Mesendoderm (in vitro differentiated cells): ENCODE measurements at regions not wholly inside any gene's neighbourhood (a gene's known extent, or its start where the extent isn't known, plus 50 kb on each side); places are given as distances from the start of the nearest gene placed in this dataset.

ENCODE experiments used
- DNase-seq: peaks from one replicate; pipeline ENCODE4 v3.0.0; 2013
- H2AK5ac ChIP-seq: 2 replicates; pipeline ENCODE4 v1.6.1; 2013; ENCODE audit warnings: low read length, inconsistent platforms
- H2BK120ac ChIP-seq: 2 replicates; pipeline ENCODE4 v1.6.1; 2013; ENCODE audit warnings: low read depth, mild to moderate bottlenecking, low read length, moderate library complexity, mixed read lengths
- H2BK15ac ChIP-seq: replicated peaks from 2 replicates; pipeline ENCODE4 v1.6.1; 2013; ENCODE audit warnings: low read depth, mild to moderate bottlenecking, moderate library complexity
- H2BK5ac ChIP-seq: 2 replicates; pipeline ENCODE4 v1.6.1; 2013; ENCODE audit warnings: low read length, inconsistent platforms
- H3K18ac ChIP-seq: 2 replicates; pipeline ENCODE4 v1.6.1; 2013; ENCODE audit warnings: mild to moderate bottlenecking, low read length, mixed read lengths
- H3K23ac ChIP-seq: one replicate; pipeline ENCODE4 v1.6.1; 2013; ENCODE audit warnings: low read length
- H3K27ac ChIP-seq: 2 replicates; pipeline ENCODE4 v1.5.1; 2013; ENCODE audit warnings: low read depth, mild to moderate bottlenecking, inconsistent platforms, low read length, moderate library complexity
- H3K27me3 ChIP-seq: 2 replicates; pipeline ENCODE4 v1.6.1; 2013; ENCODE audit warnings: low read length, control low read depth, mild to moderate bottlenecking, inconsistent platforms; ENCODE audit not compliant: insufficient read depth, poor library complexity
- H3K36me3 ChIP-seq: 2 replicates; pipeline ENCODE4 v1.6.1; 2013; ENCODE audit warnings: low read length, inconsistent platforms; ENCODE audit not compliant: control insufficient read depth, insufficient read depth
- H3K4ac ChIP-seq: one replicate; pipeline ENCODE4 v1.6.1; 2013; ENCODE audit warnings: low read depth, mild to moderate bottlenecking, low read length, moderate library complexity
- H3K4me1 ChIP-seq: 2 replicates; pipeline ENCODE4 v1.6.1; 2013; ENCODE audit warnings: low read depth, low read length, inconsistent platforms; ENCODE audit not compliant: control insufficient read depth
- H3K4me2 ChIP-seq: 2 replicates; pipeline ENCODE4 v1.6.1; 2013; ENCODE audit warnings: low read length
- H3K4me3 ChIP-seq: 2 replicates; pipeline ENCODE4 v1.5.1; 2013; ENCODE audit warnings: mild to moderate bottlenecking, low read length
- H3K56ac ChIP-seq: one replicate; pipeline ENCODE4 v1.6.1; 2013; ENCODE audit warnings: low read length
- H3K79me1 ChIP-seq: 2 replicates; pipeline ENCODE4 v1.6.1; 2013; ENCODE audit warnings: low read length, inconsistent platforms
- H3K79me2 ChIP-seq: 2 replicates; pipeline ENCODE4 v1.6.1; 2013; ENCODE audit warnings: mild to moderate bottlenecking, low read length; ENCODE audit not compliant: control insufficient read depth, insufficient read depth
- H3K9ac ChIP-seq: 2 replicates; pipeline ENCODE4 v1.6.1; 2013; ENCODE audit warnings: low read length, inconsistent platforms
- H4K5ac ChIP-seq: one replicate; pipeline ENCODE4 v1.6.1; 2013; ENCODE audit warnings: low read length
- H4K8ac ChIP-seq: one replicate; pipeline ENCODE4 v1.6.1; 2013; ENCODE audit warnings: low read depth, mild to moderate bottlenecking, control low read depth, low read length, moderate library complexity
- WGBS: extraction: QIAGEN DNeasy Blood & Tissue Kit; methylation state at CpG from one replicate; pipeline ENCODE4 v1.1.7; 2013; ENCODE audit warnings: low lambda C conversion rate, missing lambda C conversion rate; ENCODE audit not compliant: insufficient coverage; ENCODE audit errors: extremely low coverage; 5-methylcytosine and 5-hydroxymethylcytosine counted together

GRCh38 chr1:168887381-168887780 is 158.4 kb upstream of the DPT start:
- H3K27ac ChIP-seq: no peak overlapping the region
- H3K23ac ChIP-seq: no peak overlapping the region
- H3K36me3 ChIP-seq: no peaks in the 10 kb centered on the region
- H2BK5ac ChIP-seq: no peak overlapping the region
- H2BK120ac ChIP-seq: no peak overlapping the region
- H3K4ac ChIP-seq: no peak overlapping the region
- H3K4me3 ChIP-seq: no peak overlapping the region
- H4K5ac ChIP-seq: no peak overlapping the region
- H2BK15ac ChIP-seq: no peak overlapping the region
- no peak overlapping the region for H2AK5ac ChIP-seq
- H3K18ac ChIP-seq: no peak overlapping the region
- no peak overlapping the region for H3K4me2 ChIP-seq
- no peaks in the 10 kb centered on the region for H3K79me2 ChIP-seq
- H3K9ac ChIP-seq: no peak overlapping the region
- no peak overlapping the region for H3K56ac ChIP-seq
- no peaks in the 10 kb centered on the region for H3K27me3 ChIP-seq
- no peaks in the 10 kb centered on the region for H3K4me1 ChIP-seq
- no peak overlapping the region for H4K8ac ChIP-seq
- no CpG with 5 or more reads among the region's 4 CpGs for WGBS
- no peaks in the 10 kb centered on the region for H3K79me1 ChIP-seq
- no peak for DNase-seq

- WGBS: no CpG with 5 or more reads among the region's 2 CpGs
Observed at GRCh38 chr1:168888418-168888817, 159.4 kb upstream of the DPT start.

GRCh38 chr1:168892931-168893330 is 163.9 kb upstream of the DPT start:
- Histone ChIP-seq H3K23ac (no peak overlapping the region), H3K79me1 (no peaks in the 10 kb centered on the region), H3K27me3 (no peaks in the 10 kb centered on the region), H3K79me2 (no peaks in the 10 kb centered on the region), H2BK120ac (no peak overlapping the region), H3K4me3 (no peak overlapping the region), H3K4ac (no peak overlapping the region), H2BK15ac (no peak overlapping the region), H3K4me1 (no peaks in the 10 kb centered on the region), H4K5ac (no peak overlapping the region), H2BK5ac (no peak overlapping the region), H3K27ac (no peak overlapping the region), H2AK5ac (no peak overlapping the region), H3K36me3 (no peaks in the 10 kb centered on the region), H3K9ac (no peak overlapping the region), H3K18ac (no peak overlapping the region), H3K4me2 (no peak overlapping the region), H3K56ac (no peak overlapping the region), H4K8ac (no peak overlapping the region)
- no CpG with 5 or more reads among the region's 3 CpGs for WGBS
- DNase-seq: no peak

More at GRCh38 chr1:168888418-168888817, 159.4 kb upstream of the DPT start:
- no peak overlapping the region for H3K4me2 ChIP-seq
- no peak overlapping the region for H3K9ac ChIP-seq
- no peak for DNase-seq
- H3K27ac ChIP-seq: no peak overlapping the region
- H3K18ac ChIP-seq: no peak overlapping the region
- no peaks in the 10 kb centered on the region for H3K4me1 ChIP-seq
- no peak overlapping the region for H3K23ac ChIP-seq
- H4K8ac ChIP-seq: no peak overlapping the region
- no peaks in the 10 kb centered on the region for H3K79me1 ChIP-seq
- H3K36me3 ChIP-seq: no peaks in the 10 kb centered on the region
- no peak overlapping the region for H3K4ac ChIP-seq
- no peak overlapping the region for H3K56ac ChIP-seq
- no peak overlapping the region for H4K5ac ChIP-seq
- H2AK5ac ChIP-seq: no peak overlapping the region
- no peak overlapping the region for H3K4me3 ChIP-seq
- no peaks in the 10 kb centered on the region for H3K79me2 ChIP-seq
- H3K27me3 ChIP-seq: no peaks in the 10 kb centered on the region
- H2BK5ac ChIP-seq: no peak overlapping the region
- no peak overlapping the region for H2BK15ac ChIP-seq
- H2BK120ac ChIP-seq: no peak overlapping the region

GRCh38 chr1:168893359-168893801 is 164.4 kb upstream of the DPT start:
- no peak overlapping the region for H3K4me3 ChIP-seq
- H3K79me2 ChIP-seq: no peaks in the 10 kb centered on the region
- no peak overlapping the region for H2BK5ac ChIP-seq
- no peaks in the 10 kb centered on the region for H3K4me1 ChIP-seq
- no peaks in the 10 kb centered on the region for H3K79me1 ChIP-seq
- H2BK120ac ChIP-seq: no peak overlapping the region
- no peak overlapping the region for H3K4me2 ChIP-seq
- no peak for DNase-seq
- H3K9ac ChIP-seq: no peak overlapping the region
- no peak overlapping the region for H2BK15ac ChIP-seq
- no peak overlapping the region for H3K23ac ChIP-seq
- no peak overlapping the region for H3K4ac ChIP-seq
- no peak overlapping the region for H4K5ac ChIP-seq
- H3K36me3 ChIP-seq: no peaks in the 10 kb centered on the region
- no CpG with 5 or more reads among the region's 3 CpGs for WGBS
- H2AK5ac ChIP-seq: no peak overlapping the region
- no peak overlapping the region for H3K18ac ChIP-seq
- H4K8ac ChIP-seq: no peak overlapping the region
- no peaks in the 10 kb centered on the region for H3K27me3 ChIP-seq
- H3K56ac ChIP-seq: no peak overlapping the region
- no peak overlapping the region for H3K27ac ChIP-seq

GRCh38 chr1:168894397-168894903 is 165.4 kb upstream of the DPT start:
- Histone ChIP-seq H2BK120ac (no peak overlapping the region), H3K4me2 (no peak overlapping the region), H3K4me1 (no peaks in the 10 kb centered on the region), H3K79me2 (no peaks in the 10 kb centered on the region), H3K4ac (no peak overlapping the region), H3K4me3 (no peak overlapping the region), H2BK15ac (no peak overlapping the region), H2BK5ac (no peak overlapping the region), H2AK5ac (no peak overlapping the region), H3K79me1 (no peaks in the 10 kb centered on the region), H3K9ac (no peak overlapping the region), H3K36me3 (no peaks in the 10 kb centered on the region), H4K8ac (no peak overlapping the region), H3K27ac (no peak overlapping the region), H3K27me3 (no peaks in the 10 kb centered on the region), H4K5ac (no peak overlapping the region), H3K18ac (no peak overlapping the region), H3K23ac (no peak overlapping the region), H3K56ac (no peak overlapping the region)
- DNase-seq: no peak
- no CpG with 5 or more reads among the region's 4 CpGs for WGBS

GRCh38 chr1:168897249-168897648 is 168.2 kb upstream of the DPT start:
- Histone ChIP-seq H3K79me2 (no peaks in the 10 kb centered on the region), H2BK5ac (no peak overlapping the region), H3K4me1 (no peaks in the 10 kb centered on the region), H3K4ac (no peak overlapping the region), H3K56ac (no peak overlapping the region), H3K18ac (no peak overlapping the region), H2AK5ac (no peak overlapping the region), H3K79me1 (no peaks in the 10 kb centered on the region), H3K4me2 (no peak overlapping the region), H2BK120ac (no peak overlapping the region), H3K9ac (no peak overlapping the region), H3K27me3 (no peaks in the 10 kb centered on the region), H3K36me3 (no peaks in the 10 kb centered on the region), H3K4me3 (no peak overlapping the region), H4K8ac (no peak overlapping the region), H3K23ac (no peak overlapping the region), H4K5ac (no peak overlapping the region), H3K27ac (no peak overlapping the region), H2BK15ac (no peak overlapping the region)
- no CpG with 5 or more reads among the region's 2 CpGs for WGBS
- no peak for DNase-seq
